ENCODE measurements at regions not wholly inside any gene's neighbourhood (a gene's known extent, or its start where the extent isn't known, plus 50 kb on each side); places are given as distances from the start of the nearest gene placed in this dataset.

DNA sequence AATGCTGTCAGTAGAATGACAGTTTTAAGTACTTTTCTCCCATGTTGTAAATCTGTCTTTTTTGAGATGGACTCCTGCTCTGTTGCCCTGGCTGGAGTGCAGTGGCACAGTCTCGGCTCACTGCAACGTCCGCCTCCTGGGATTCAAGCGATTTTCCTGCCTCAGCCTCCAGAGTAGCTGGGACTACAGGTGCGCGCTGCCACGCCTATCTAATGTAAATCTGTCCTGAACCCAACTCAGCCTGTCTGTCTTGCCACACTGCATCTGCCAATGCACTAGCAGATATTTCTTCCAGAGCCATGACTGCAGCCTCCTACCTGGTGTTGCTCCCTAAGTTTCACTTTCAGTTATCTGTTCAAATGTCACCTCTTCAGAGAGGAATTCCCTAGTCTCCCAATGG lies 264.1 kb downstream of the PHF14 start:
- Histone ChIP-seq H3K9me3 (no peaks in the 10 kb centered on the region), H3K4me3 (peak overlapping the region in 4 of 10 donors; percentile 12 to 37 (median 26)), H3K4me1 (no peaks in the 10 kb centered on the region), H3K27me3 (no peaks in the 10 kb centered on the region), H3K27ac (no peak overlapping the region), H3K36me3 (no peaks in the 10 kb centered on the region)
- ATAC-seq: no peak
- WGBS, 2 donors: 56 to 66% methylated on average over 7 of the region's 7 CpGs
- DNase-seq: no peak
- TF ChIP-seq, protein P1, sequence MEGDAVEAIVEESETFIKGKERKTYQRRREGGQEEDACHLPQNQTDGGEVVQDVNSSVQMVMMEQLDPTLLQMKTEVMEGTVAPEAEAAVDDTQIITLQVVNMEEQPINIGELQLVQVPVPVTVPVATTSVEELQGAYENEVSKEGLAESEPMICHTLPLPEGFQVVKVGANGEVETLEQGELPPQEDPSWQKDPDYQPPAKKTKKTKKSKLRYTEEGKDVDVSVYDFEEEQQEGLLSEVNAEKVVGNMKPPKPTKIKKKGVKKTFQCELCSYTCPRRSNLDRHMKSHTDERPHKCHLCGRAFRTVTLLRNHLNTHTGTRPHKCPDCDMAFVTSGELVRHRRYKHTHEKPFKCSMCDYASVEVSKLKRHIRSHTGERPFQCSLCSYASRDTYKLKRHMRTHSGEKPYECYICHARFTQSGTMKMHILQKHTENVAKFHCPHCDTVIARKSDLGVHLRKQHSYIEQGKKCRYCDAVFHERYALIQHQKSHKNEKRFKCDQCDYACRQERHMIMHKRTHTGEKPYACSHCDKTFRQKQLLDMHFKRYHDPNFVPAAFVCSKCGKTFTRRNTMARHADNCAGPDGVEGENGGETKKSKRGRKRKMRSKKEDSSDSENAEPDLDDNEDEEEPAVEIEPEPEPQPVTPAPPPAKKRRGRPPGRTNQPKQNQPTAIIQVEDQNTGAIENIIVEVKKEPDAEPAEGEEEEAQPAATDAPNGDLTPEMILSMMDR (IDR thresholded peaks at IDR 0.05): no peak
- intact Hi-C loops (cut with DNase I): loop anchor here in 1 of 10 donors (5.0 kb wide), 1 partner anchor 720 kb away; no protein-coding TSS in a partner anchor

DNA sequence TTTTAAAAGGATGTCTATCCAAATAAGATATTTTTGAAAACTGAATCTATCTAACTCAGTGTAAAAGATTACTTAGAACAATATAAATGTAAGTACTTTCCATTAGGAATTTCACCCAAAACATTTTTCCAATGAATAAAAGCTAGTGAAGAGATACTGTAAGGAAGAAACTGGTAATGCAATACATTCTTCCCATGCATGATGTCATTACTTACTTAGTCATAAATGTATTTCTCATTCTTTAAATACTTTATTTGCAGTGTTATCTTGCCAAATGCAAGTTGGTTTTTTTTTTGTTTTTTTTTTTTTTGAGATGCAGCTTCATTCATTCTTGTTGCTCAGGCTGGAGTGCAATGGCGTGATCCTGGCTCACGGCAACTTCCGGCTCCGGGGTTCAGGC lies 265.6 kb downstream of the PHF14 start:
- Histone ChIP-seq H3K36me3 (no peaks in the 10 kb centered on the region), H3K27ac (no peak overlapping the region), H3K4me1 (no peaks in the 10 kb centered on the region), H3K27me3 (no peaks in the 10 kb centered on the region), H3K9me3 (no peaks in the 10 kb centered on the region), H3K4me3 (no peak overlapping the region)
- DNase-seq (no peak), ATAC-seq (no peak)
- TF ChIP-seq, protein P1 (IDR thresholded peaks at IDR 0.05): no peak
- intact Hi-C loops (cut with DNase I): loop anchor here in 1 of 10 donors (5.0 kb wide), 1 partner anchor 722 kb away; no protein-coding TSS in a partner anchor
- 95 to 97% methylated on average over 4 of the region's 4 CpGs for WGBS, 2 donors

DNA sequence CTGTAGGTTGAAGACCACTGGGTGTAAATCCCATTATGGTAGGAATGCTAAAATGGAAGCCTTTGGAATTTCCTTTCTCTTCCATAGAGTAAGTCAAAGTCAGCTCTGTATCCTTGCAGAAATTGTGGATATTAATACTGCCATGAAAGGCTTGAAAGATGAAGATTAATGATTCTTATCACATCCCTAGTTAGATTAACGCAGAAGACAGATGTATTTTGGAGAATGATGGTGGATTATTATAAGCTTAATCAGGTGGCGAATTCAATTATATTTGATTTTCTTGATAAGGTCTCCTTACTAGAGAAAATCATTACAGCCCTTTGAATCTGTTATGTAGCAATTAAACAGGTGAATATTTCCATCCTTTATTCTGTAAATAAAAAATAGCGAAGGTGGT lies 270.1 kb downstream of the PHF14 start:
- H3K4me3 ChIP-seq: no peak overlapping the region
- no peaks in the 10 kb centered on the region for H3K36me3 ChIP-seq
- H3K27me3 ChIP-seq: no peaks in the 10 kb centered on the region
- ATAC-seq: no peak
- DNase-seq: no peak
- H3K9me3 ChIP-seq: no peaks in the 10 kb centered on the region
- 95 to 96% methylated on average over 3 of the region's 3 CpGs for WGBS, 2 donors
- H3K4me1 ChIP-seq: no peaks in the 10 kb centered on the region
- TF ChIP-seq, protein P1 (IDR thresholded peaks at IDR 0.05): no peak
- intact Hi-C loops (cut with DNase I): no loop called here
- H3K27ac ChIP-seq: no peak overlapping the region

DNA sequence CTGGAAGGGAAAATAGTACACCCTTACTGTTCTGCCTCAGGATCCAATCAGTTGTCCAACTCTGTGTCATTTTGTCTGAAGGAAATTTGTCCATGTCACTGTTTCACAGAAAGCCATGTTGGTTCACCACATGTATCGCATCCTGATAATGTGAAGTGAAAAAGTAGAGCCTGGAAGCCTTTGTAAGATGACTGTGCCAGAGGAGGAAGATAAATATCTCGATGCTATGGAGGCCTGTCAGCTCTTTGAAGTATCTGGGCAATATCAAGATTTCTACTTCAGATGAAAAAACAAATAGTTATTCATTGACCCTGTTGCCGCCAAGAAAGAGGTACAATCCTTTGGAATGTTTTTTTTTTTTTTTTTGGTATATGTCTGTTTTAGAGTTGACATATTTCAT lies 270.5 kb downstream of the PHF14 start:
- DNase-seq (no peak), ATAC-seq (no peak)
- TF ChIP-seq, protein P1 (IDR thresholded peaks at IDR 0.05): no peak
- intact Hi-C loops (cut with DNase I): no loop called here
- H3K36me3 ChIP-seq: no peaks in the 10 kb centered on the region
- H3K9me3 ChIP-seq: no peaks in the 10 kb centered on the region
- no peak overlapping the region for H3K4me3 ChIP-seq
- 75 to 78% methylated on average over 3 of the region's 3 CpGs for WGBS, 2 donors
- no peaks in the 10 kb centered on the region for H3K27me3 ChIP-seq
- no peaks in the 10 kb centered on the region for H3K4me1 ChIP-seq
- H3K27ac ChIP-seq: no peak overlapping the region
